GM10266 (cell line): ENCODE measurements at regions not wholly inside any gene's neighbourhood (a gene's known extent, or its start where the extent isn't known, plus 50 kb on each side); places are given as distances from the start of the nearest gene placed in this dataset.

ENCODE experiments used
- DNase-seq: peaks from one replicate; pipeline ENCODE4 v3.0.0; 2012; ENCODE audit errors: extremely low spot score
- CTCF ChIP-seq: IDR thresholded peaks from 2 replicates; pipeline ENCODE4 v1.5.1; 2012; ENCODE audit warnings: mild to moderate bottlenecking, low read depth; ENCODE audit not compliant: control insufficient read depth, insufficient read depth; ENCODE audit errors: missing control alignments

- no peak for TF ChIP-seq CTCF
- no peak for DNase-seq
Measured at GRCh38 chr5:121226765-121227164, 624.9 kb upstream of the FTMT start.

- DNase-seq: no peak
- no peak for TF ChIP-seq CTCF
Measured at GRCh38 chr5:121239951-121240350, 611.7 kb upstream of the FTMT start.

GRCh38 chr5:121246971-121247370 lies 604.7 kb upstream of the FTMT start:
- TF ChIP-seq CTCF: no peak
- DNase-seq: no peak

GRCh38 chr5:121251954-121252353 lies 599.7 kb upstream of the FTMT start:
- no peak for DNase-seq
- TF ChIP-seq CTCF: no peak

- TF ChIP-seq CTCF: no peak
- no peak for DNase-seq
Measured at GRCh38 chr5:121257621-121258020, 594.1 kb upstream of the FTMT start.

- no peak for TF ChIP-seq CTCF
- no peak for DNase-seq
Measured at GRCh38 chr5:121263456-121263855, 588.2 kb upstream of the FTMT start.

GRCh38 chr5:121264605-121265004 lies 587.1 kb upstream of the FTMT start:
- TF ChIP-seq CTCF: no peak
- no peak for DNase-seq
